ENCODE measurements at regions not wholly inside any gene's neighbourhood (a gene's known extent, or its start where the extent isn't known, plus 50 kb on each side); places are given as distances from the start of the nearest gene placed in this dataset.

DNA sequence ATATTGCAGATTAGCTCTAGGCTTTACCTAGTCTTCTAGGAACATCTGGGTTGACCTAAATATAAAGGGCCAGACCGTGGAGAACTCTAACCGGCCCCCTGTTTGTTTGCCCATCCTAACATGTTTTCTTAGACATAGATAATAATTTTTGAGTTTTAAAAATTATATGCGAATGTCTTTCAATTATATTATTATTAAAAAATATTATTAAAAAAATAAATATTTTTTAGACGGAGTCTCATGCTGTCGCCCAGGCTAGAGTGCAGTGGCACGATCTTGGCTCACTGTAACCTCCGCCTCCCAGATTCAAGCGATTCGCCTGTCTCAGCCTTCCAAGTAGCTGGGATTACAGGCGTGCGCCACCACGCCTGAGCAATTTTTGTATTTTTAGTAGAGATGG is 318.5 kb downstream of the INHBA start:
- no peak for TF ChIP-seq EZH2phosphoT487 (IDR thresholded peaks at IDR 0.05)
- TF ChIP-seq, protein P1, sequence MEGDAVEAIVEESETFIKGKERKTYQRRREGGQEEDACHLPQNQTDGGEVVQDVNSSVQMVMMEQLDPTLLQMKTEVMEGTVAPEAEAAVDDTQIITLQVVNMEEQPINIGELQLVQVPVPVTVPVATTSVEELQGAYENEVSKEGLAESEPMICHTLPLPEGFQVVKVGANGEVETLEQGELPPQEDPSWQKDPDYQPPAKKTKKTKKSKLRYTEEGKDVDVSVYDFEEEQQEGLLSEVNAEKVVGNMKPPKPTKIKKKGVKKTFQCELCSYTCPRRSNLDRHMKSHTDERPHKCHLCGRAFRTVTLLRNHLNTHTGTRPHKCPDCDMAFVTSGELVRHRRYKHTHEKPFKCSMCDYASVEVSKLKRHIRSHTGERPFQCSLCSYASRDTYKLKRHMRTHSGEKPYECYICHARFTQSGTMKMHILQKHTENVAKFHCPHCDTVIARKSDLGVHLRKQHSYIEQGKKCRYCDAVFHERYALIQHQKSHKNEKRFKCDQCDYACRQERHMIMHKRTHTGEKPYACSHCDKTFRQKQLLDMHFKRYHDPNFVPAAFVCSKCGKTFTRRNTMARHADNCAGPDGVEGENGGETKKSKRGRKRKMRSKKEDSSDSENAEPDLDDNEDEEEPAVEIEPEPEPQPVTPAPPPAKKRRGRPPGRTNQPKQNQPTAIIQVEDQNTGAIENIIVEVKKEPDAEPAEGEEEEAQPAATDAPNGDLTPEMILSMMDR (IDR thresholded peaks at IDR 0.05), result no peak

All from neural progenitor cell (in vitro differentiated cells).